Body of pancreas (tissue), 4 donors: ENCODE measurements at regions not wholly inside any gene's neighbourhood (a gene's known extent, or its start where the extent isn't known, plus 50 kb on each side); places are given as distances from the start of the nearest gene placed in this dataset.

Source experiments
- ATAC-seq: fragments of 150-250 bp; one replicate; pipeline ENCODE4 v1.9.1; 2016
- DNase-seq, 4 donors: peaks; one replicate each; pipeline ENCODE4 v3.0.0-alpha.2; 2019
- H3K27ac ChIP-seq, 4 donors: fragments of 200-600 bp; sonication (generic); 1 replicate in 3 of 4; 2 replicates in 1 of 4; pipeline versions ENCODE4 v1.5.1 to v1.6.1; 2016 to 2019; ENCODE audit warnings: mild to moderate bottlenecking in 1 of 4, mixed read lengths in 1 of 4, moderate library complexity in 1 of 4
- H3K27me3 ChIP-seq, 2 donors: fragments of 200-600 bp; sonication (generic); one replicate each; pipeline ENCODE4 v1.6.0; 2016; ENCODE audit warnings: mild to moderate bottlenecking in 1 of 2
- H3K36me3 ChIP-seq, 2 donors: fragments of 200-600 bp; sonication (generic); replicated peaks in 1 of 2; 2 replicates each; pipeline ENCODE4 v1.5.1; 2016; ENCODE audit warnings: low read depth in 2 of 2; ENCODE audit not compliant: insufficient read depth in 1 of 2
- H3K4me1 ChIP-seq: fragments of 200-600 bp; sonication (generic); one replicate; pipeline ENCODE4 v1.6.0; 2016
- H3K4me3 ChIP-seq, 2 donors: fragments of 200-600 bp; sonication (generic); 1 replicate in 1 of 2; 2 replicates in 1 of 2; pipeline ENCODE4 v1.5.1; 2016 to 2019
- H3K9me3 ChIP-seq, 3 donors: fragments of 200-600 bp; sonication (generic); 1 replicate in 2 of 3; 2 replicates in 1 of 3; pipeline ENCODE4 v1.5.1; 2016
- CTCF ChIP-seq, 7 experiments: fragments of 450-650 bp in 4 of 7; fragments of 200-600 bp in 3 of 7; sonication (generic) in 3 of 7; IDR thresholded peaks; one replicate each; pipeline ENCODE4 v1.5.1; 2016 to 2019; ENCODE audit warnings: antibody characterized with exemption in 7 of 7
- POLR2A ChIP-seq, 3 donors: fragments of 450-650 bp; IDR thresholded peaks; one replicate each; pipeline ENCODE4 v1.6.1; 2016; ENCODE audit warnings: antibody characterized with exemption in 3 of 3, mild to moderate bottlenecking in 2 of 3
- WGBS, 2 donors: methylation state at CpG; one replicate each; pipeline ENCODE4 v1.1.5; 2017; 5-methylcytosine and 5-hydroxymethylcytosine counted together
- intact Hi-C: fragments of 100-400 bp; cut with DNase I; formaldehyde crosslinking; loops from one replicate; pipeline ENCODE4 v1.15.1; 2023

- H3K9me3 ChIP-seq, result no peaks in the 10 kb centered on the region
- H3K4me3 ChIP-seq, result no peak overlapping the region
- H3K27ac ChIP-seq, result no peak overlapping the region
- H3K4me1 ChIP-seq, result no peaks in the 10 kb centered on the region
- ATAC-seq (no peak), DNase-seq (no peak)
- intact Hi-C loops, result no loop called here
- no peaks in the 10 kb centered on the region for H3K36me3 ChIP-seq
- H3K27me3 ChIP-seq, result no peaks in the 10 kb centered on the region
- TF ChIP-seq POLR2A (IDR thresholded peaks at IDR 0.05) (no peak), CTCF (IDR thresholded peaks at IDR 0.05) (no peak)
Observed at GRCh38 chr3:168624195-168624594, 528.5 kb upstream of the GOLIM4 start.

GRCh38 chr3:168622795-168623194, 527.1 kb upstream of the GOLIM4 start:
- Histone ChIP-seq H3K36me3 (no peaks in the 10 kb centered on the region), H3K9me3 (no peaks in the 10 kb centered on the region), H3K27me3 (no peaks in the 10 kb centered on the region), H3K4me3 (no peak overlapping the region), H3K27ac (no peak overlapping the region), H3K4me1 (no peaks in the 10 kb centered on the region)
- intact Hi-C loops, result no loop called here
- ATAC-seq, result no peak
- TF ChIP-seq CTCF (IDR thresholded peaks at IDR 0.05) (no peak), POLR2A (IDR thresholded peaks at IDR 0.05) (no peak)
- DNase-seq, result no peak
- WGBS, 2 donors, result 61 to 62% methylated on average over 3 of the region's 3 CpGs

- ATAC-seq (peak; percentile 65), DNase-seq (peak; percentile 16 to 46 (median 45))
- Histone ChIP-seq H3K9me3 (no peaks in the 10 kb centered on the region), H3K4me1 (no peaks in the 10 kb centered on the region), H3K27ac (no peak overlapping the region), H3K4me3 (no peak overlapping the region), H3K27me3 (no peaks in the 10 kb centered on the region), H3K36me3 (no peaks in the 10 kb centered on the region)
- TF ChIP-seq CTCF (IDR thresholded peaks at IDR 0.05), result peak in 6 of 7 experiments; percentile 33 to 58 (median 46)
- TF ChIP-seq POLR2A (IDR thresholded peaks at IDR 0.05), result no peak
- 40 to 42% methylated on average over 5 of the region's 5 CpGs for WGBS, 2 donors
- intact Hi-C loops, result no loop called here
Observed at GRCh38 chr3:168620854-168621253, 525.1 kb upstream of the GOLIM4 start.

DNA sequence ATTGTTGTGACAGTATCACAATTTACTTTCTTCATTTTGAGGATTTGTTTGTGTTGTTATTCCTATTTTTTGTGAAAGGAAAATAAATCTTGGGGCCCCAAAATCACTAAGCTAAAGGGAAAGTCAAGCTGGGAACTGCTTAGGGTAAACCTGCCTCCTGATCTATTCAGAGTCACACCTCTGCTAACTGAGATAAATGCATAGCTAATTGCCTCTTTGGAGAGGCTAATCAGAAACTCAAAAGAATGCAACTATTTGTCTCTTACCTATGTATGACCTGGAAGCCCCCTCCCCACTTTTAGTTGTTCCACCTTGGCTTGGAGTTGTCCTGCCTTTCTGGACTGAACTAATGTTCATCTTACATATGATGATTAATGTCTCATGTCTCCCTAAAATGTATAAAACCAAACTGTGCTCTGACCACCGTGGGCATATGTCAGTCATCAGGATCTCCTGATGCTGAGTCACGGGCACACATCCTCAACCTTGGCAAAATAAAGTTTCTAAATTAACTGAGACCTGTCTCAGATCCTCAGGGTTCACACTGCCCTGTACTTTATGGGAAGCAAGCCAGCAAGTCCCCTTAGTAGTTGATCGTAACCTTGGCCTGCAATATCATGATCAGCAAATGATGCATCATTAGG, 523.2 kb upstream of the GOLIM4 start:
- Histone ChIP-seq H3K4me3 (no peak overlapping the region), H3K27me3 (no peaks in the 10 kb centered on the region), H3K27ac (no peak overlapping the region), H3K36me3 (no peaks in the 10 kb centered on the region), H3K9me3 (no peaks in the 10 kb centered on the region), H3K4me1 (no peaks in the 10 kb centered on the region)
- WGBS, 2 donors, result 64 to 72% methylated on average over 3 of the region's 3 CpGs
- ATAC-seq (no peak), DNase-seq (no peak)
- intact Hi-C loops, result no loop called here
- no peak for TF ChIP-seq CTCF (IDR thresholded peaks at IDR 0.05)
- TF ChIP-seq POLR2A (IDR thresholded peaks at IDR 0.05), result no peak

DNA sequence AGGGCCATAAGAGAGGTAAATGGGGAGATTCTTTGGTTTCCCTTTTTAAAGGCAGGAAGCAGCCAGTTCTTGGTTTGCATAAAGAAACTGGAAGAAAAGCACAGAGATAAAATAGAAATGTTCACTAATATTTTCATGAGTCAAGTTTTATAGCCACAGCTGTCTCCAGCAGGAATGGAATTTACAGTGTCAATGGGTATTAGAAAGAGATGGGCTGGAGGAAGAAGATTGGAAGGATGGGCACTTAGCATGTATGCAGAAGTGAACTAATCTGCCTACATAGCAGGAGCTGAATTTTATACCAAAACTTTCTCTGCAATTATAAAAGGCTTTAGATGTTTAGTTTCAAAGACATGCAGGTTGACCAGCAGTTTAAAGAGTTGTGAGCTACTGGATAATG, 521.9 kb upstream of the GOLIM4 start:
- no peak overlapping the region for H3K4me3 ChIP-seq
- ATAC-seq, result no peak
- H3K4me1 ChIP-seq, result no peaks in the 10 kb centered on the region
- H3K9me3 ChIP-seq, result no peaks in the 10 kb centered on the region
- H3K27me3 ChIP-seq, result no peaks in the 10 kb centered on the region
- no peaks in the 10 kb centered on the region for H3K36me3 ChIP-seq
- no peak for TF ChIP-seq CTCF (IDR thresholded peaks at IDR 0.05)
- no peak for TF ChIP-seq POLR2A (IDR thresholded peaks at IDR 0.05)
- H3K27ac ChIP-seq, result no peak overlapping the region
- no peak for DNase-seq
- intact Hi-C loops, result no loop called here
